OCI-LY7 (cell line): ENCODE measurements at regions not wholly inside any gene's neighbourhood (a gene's known extent, or its start where the extent isn't known, plus 50 kb on each side); places are given as distances from the start of the nearest gene placed in this dataset.

Source experiments
- BruUV-seq: library from RNA; stranded (reverse); fragments of 400-500 nt; replicated peaks from 2 replicates; lab custom pipeline; 2021; lab: Mats Ljungman, UMichigan
- CTCF ChIA-PET: fragments of 300-600 bp; sonication (Branson Sonifier 250); formaldehyde crosslinking; loops from one replicate; lab custom pipeline; 2022; ENCODE audit warnings: antibody characterized with exemption; ENCODE audit not compliant: unreplicated experiment; lab: Charles Lee
- POLR2A ChIA-PET: fragments of 300-600 bp; sonication (Branson Sonifier 250); formaldehyde crosslinking; loops from one replicate; lab custom pipeline; 2022; ENCODE audit warnings: antibody characterized with exemption; lab: Charles Lee
- DNase-seq: peaks from one replicate; pipeline ENCODE4 v3.0.0-alpha.2; 2015; ENCODE audit warnings: low spot score
- H2AFZ ChIP-seq: fragments of 200-600 bp; sonication (generic), shearing (Covaris generic); 2 replicates; pipeline ENCODE4 v1.6.1; 2014; ENCODE audit warnings: mild to moderate bottlenecking, antibody characterized with exemption, low read length, moderate library complexity
- H3K27ac ChIP-seq: fragments of 200-600 bp; sonication (generic); 2 replicates; pipeline ENCODE4 v1.5.1; 2014; ENCODE audit warnings: mixed run types, low read depth, mild to moderate bottlenecking, moderate library complexity, low read length, inconsistent platforms; ENCODE audit not compliant: poor library complexity, severe bottlenecking
- H3K36me3 ChIP-seq: fragments of 200-600 bp; sonication (generic); 2 replicates; pipeline ENCODE4 v1.6.1; 2014; ENCODE audit warnings: mild to moderate bottlenecking, antibody characterized with exemption, low read length, moderate library complexity, mixed read lengths; ENCODE audit not compliant: insufficient read depth
- H3K4me1 ChIP-seq: fragments of 200-600 bp; sonication (generic); 2 replicates; pipeline ENCODE4 v1.5.1; 2014; ENCODE audit warnings: mild to moderate bottlenecking, low read length; ENCODE audit not compliant: insufficient read depth, poor library complexity, severe bottlenecking
- H3K4me2 ChIP-seq: fragments of 200-600 bp; sonication (generic); 2 replicates; pipeline ENCODE4 v1.6.1; 2014; ENCODE audit warnings: mild to moderate bottlenecking, low read length
- H3K4me3 ChIP-seq: fragments of 200-600 bp; sonication (generic); 2 replicates; pipeline ENCODE4 v1.5.1; 2014; ENCODE audit warnings: mild to moderate bottlenecking, low read depth, low read length; ENCODE audit not compliant: poor library complexity, severe bottlenecking
- H3K79me2 ChIP-seq: fragments of 200-600 bp; sonication (generic); 2 replicates; pipeline ENCODE4 v1.6.1; 2016; ENCODE audit warnings: low read depth, mild to moderate bottlenecking, low read length, moderate library complexity, mixed read lengths; ENCODE audit not compliant: insufficient read depth
- H3K9me2 ChIP-seq: fragments of 200-600 bp; sonication (generic); 2 replicates; pipeline ENCODE4 v1.6.1; 2016; ENCODE audit warnings: mild to moderate bottlenecking, low read length, mixed read lengths; ENCODE audit not compliant: insufficient read depth
- H3K9me3 ChIP-seq: fragments of 200-600 bp; sonication (generic); 2 replicates; pipeline ENCODE4 v1.6.1; 2014; ENCODE audit warnings: mild to moderate bottlenecking, mixed run types, low read length, mixed read lengths
- H4K20me1 ChIP-seq: fragments of 200-600 bp; sonication (generic); 2 replicates; pipeline ENCODE4 v1.6.1; 2014; ENCODE audit warnings: mild to moderate bottlenecking, antibody characterized with exemption, low read length, moderate library complexity, mixed read lengths; ENCODE audit not compliant: insufficient read depth
- EZH2phosphoT487 ChIP-seq: fragments of 200-600 bp; sonication (generic); IDR thresholded peaks from 2 replicates; pipeline ENCODE4 v1.6.1; 2018; ENCODE audit warnings: low read depth, borderline replicate concordance, mild to moderate bottlenecking, mixed run types, antibody characterized with exemption, low read length, moderate library complexity, mixed read lengths
- intact Hi-C: fragments of 100-400 bp; cut with micrococcal nuclease; formaldehyde crosslinking; loops from one replicate; pipeline ENCODE4 v1.10.0; 2022; ENCODE audit not compliant: unreplicated experiment
- TF ChIP-seq, protein P1 (sequence below): fragments of 200-600 bp; sonication (generic); conservative IDR thresholded peaks from 2 replicates; pipeline ENCODE4 v1.5.1; 2014; ENCODE audit warnings: mild to moderate bottlenecking, antibody characterized with exemption, low read length, moderate library complexity, mixed read lengths

DNA sequence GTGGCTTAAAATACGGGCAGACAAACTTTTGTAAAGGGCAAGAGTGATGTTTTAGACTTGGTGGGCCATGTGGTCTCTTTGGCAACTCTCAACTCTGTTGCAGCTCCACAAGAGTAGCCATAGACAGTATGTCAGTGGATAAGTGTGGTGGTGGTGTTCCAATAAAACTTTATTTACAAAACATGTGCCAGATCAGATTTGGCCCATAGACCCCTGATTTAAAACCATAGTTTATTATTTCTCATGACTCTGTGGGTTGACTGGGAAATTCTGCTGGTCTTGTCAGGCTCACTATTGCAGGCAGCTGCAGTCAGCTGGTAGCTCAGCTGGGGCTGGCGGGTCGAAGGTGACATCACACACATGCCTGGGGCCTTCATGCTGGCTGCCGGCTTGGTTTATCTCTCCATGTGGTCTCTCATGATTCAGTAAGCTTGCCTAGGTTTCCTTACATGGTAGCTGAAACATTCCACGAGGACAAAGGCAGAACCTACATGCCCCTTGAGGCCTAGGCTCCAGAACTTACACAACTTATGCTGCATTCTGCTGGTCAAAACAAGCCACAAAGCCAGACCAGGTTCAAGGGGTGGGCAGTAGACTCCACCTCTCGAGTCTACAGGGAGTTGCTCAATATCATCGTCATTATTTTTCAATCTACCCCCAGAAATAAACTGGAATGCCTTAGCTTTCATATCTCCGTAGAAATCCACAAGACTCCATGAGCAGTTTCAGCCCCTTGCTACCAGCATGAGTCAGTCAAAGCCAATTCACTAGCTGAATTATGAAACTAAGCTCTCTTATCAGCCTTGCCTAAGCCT lies 245.7 kb downstream of the WDR11 start:
- no peak for DNase-seq
- ChIA-PET POLR2A (interaction anchor here (0.7 kb wide), 1 partner anchor 146 kb away, joined by 3 read pairs; no protein-coding TSS in a partner anchor), CTCF (no interaction called here)
- Histone ChIP-seq H2AFZ (no peak overlapping the region), H3K36me3 (no peaks in the 10 kb centered on the region), H3K4me2 (no peak overlapping the region), H3K27ac (no peak overlapping the region), H3K4me1 (no peaks in the 10 kb centered on the region), H3K4me3 (no peak overlapping the region), H3K9me2 (no peaks in the 10 kb centered on the region), H3K9me3 (no peaks in the 10 kb centered on the region), H4K20me1 (no peaks in the 10 kb centered on the region), H3K79me2 (no peaks in the 10 kb centered on the region)
- intact Hi-C loops, result no loop called here
- TF ChIP-seq EZH2phosphoT487, result no peak
- TF ChIP-seq, protein P1, sequence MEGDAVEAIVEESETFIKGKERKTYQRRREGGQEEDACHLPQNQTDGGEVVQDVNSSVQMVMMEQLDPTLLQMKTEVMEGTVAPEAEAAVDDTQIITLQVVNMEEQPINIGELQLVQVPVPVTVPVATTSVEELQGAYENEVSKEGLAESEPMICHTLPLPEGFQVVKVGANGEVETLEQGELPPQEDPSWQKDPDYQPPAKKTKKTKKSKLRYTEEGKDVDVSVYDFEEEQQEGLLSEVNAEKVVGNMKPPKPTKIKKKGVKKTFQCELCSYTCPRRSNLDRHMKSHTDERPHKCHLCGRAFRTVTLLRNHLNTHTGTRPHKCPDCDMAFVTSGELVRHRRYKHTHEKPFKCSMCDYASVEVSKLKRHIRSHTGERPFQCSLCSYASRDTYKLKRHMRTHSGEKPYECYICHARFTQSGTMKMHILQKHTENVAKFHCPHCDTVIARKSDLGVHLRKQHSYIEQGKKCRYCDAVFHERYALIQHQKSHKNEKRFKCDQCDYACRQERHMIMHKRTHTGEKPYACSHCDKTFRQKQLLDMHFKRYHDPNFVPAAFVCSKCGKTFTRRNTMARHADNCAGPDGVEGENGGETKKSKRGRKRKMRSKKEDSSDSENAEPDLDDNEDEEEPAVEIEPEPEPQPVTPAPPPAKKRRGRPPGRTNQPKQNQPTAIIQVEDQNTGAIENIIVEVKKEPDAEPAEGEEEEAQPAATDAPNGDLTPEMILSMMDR, result no peak
- no TSS peak for BruUV-seq

- ChIA-PET CTCF (no interaction called here), POLR2A (interaction anchor here (0.8 kb wide), 1 partner anchor 1259 kb away, joined by 4 read pairs; no protein-coding TSS in a partner anchor)
- Histone ChIP-seq H3K4me2 (no peak overlapping the region), H3K4me1 (no peaks in the 10 kb centered on the region), H3K36me3 (no peaks in the 10 kb centered on the region), H3K27ac (no peak overlapping the region), H3K4me3 (no peak overlapping the region), H2AFZ (no peak overlapping the region), H4K20me1 (no peaks in the 10 kb centered on the region), H3K79me2 (no peaks in the 10 kb centered on the region), H3K9me2 (no peaks in the 10 kb centered on the region), H3K9me3 (no peaks in the 10 kb centered on the region)
- BruUV-seq, result no TSS peak
- intact Hi-C loops, result no loop called here
- no peak for DNase-seq
- no peak for TF ChIP-seq EZH2phosphoT487
- TF ChIP-seq, protein P1, result no peak
Measured at GRCh38 chr10:121098211-121098610, 247.0 kb downstream of the WDR11 start.

DNA sequence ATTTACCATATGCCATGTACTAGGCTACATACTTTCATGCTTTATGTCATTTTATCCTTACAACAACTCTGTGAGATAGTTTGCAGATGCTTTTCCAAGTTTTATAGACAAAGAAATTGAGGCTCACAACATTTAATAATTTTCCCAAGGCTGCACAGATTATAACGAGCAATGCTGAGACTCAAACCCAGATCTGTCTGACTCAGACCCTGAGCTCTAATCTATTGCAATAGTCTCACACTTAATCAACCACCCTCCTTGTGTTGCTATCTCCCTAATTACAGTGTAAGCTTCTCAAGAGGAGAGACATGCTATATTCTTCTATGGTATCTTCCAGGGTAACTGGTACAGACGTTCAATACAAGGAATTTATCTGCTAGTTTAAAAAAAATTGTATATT lies 247.6 kb downstream of the WDR11 start:
- DNase-seq, result no peak
- ChIA-PET POLR2A (no interaction called here), CTCF (no interaction called here)
- Histone ChIP-seq H2AFZ (no peak overlapping the region), H3K4me2 (no peak overlapping the region), H3K4me1 (no peaks in the 10 kb centered on the region), H3K9me3 (no peaks in the 10 kb centered on the region), H3K4me3 (no peak overlapping the region), H3K36me3 (no peaks in the 10 kb centered on the region), H4K20me1 (no peaks in the 10 kb centered on the region), H3K27ac (no peak overlapping the region), H3K79me2 (no peaks in the 10 kb centered on the region), H3K9me2 (no peaks in the 10 kb centered on the region)
- BruUV-seq, result no TSS peak
- intact Hi-C loops, result no loop called here
- TF ChIP-seq, protein P1, result no peak
- TF ChIP-seq EZH2phosphoT487, result no peak
